Kidney (tissue), 13 donors: ENCODE measurements at regions not wholly inside any gene's neighbourhood (a gene's known extent, or its start where the extent isn't known, plus 50 kb on each side); places are given as distances from the start of the nearest gene placed in this dataset.

Experiments
- DNase-seq, 5 donors: peaks; one replicate each; pipeline ENCODE4 v3.0.0-alpha.2; 2013 to 2020
- FAIRE-seq: peaks from 2 replicates; lab custom pipeline; 2012; peaks lifted over from hg19 to GRCh38; lab: Jason Lieb, UNC
- H3K27ac ChIP-seq, 2 donors: one replicate each; pipeline ENCODE4 v1.7.0; 2013; ENCODE audit warnings: low read depth in 2 of 2, low read length in 2 of 2, inconsistent platforms in 1 of 2
- H3K27me3 ChIP-seq: one replicate; pipeline ENCODE4 v1.7.1; 2013; ENCODE audit warnings: low read length, inconsistent platforms; ENCODE audit not compliant: control insufficient read depth, insufficient read depth
- H3K36me3 ChIP-seq, 3 donors: one replicate each; pipeline versions ENCODE4 v1.7.0 to v1.7.1; 2013; ENCODE audit warnings: low read length in 3 of 3, control low read depth in 1 of 3, inconsistent platforms in 1 of 3; ENCODE audit not compliant: insufficient read depth in 3 of 3, control insufficient read depth in 2 of 3
- H3K4me1 ChIP-seq, 3 donors: one replicate each; pipeline versions ENCODE4 v1.7.0 to v1.7.1; 2013; ENCODE audit warnings: low read length in 3 of 3, inconsistent platforms in 1 of 3, low read depth in 1 of 3; ENCODE audit not compliant: control insufficient read depth in 2 of 3, insufficient read depth in 2 of 3
- H3K4me3 ChIP-seq, 3 donors: one replicate each; pipeline versions ENCODE4 v1.7.0 to v1.8.1; 2013; ENCODE audit warnings: low read length in 3 of 3, control low read depth in 1 of 3, inconsistent platforms in 1 of 3
- H3K9ac ChIP-seq, 3 donors: one replicate each; pipeline versions ENCODE4 v1.7.0 to v1.7.1; 2013; ENCODE audit warnings: low read length in 3 of 3, control low read depth in 1 of 3, inconsistent platforms in 1 of 3
- H3K9me3 ChIP-seq, 3 donors: one replicate each; pipeline versions ENCODE4 v1.7.0 to v1.7.1; 2013; ENCODE audit warnings: low read length in 3 of 3, control low read depth in 1 of 3, inconsistent platforms in 1 of 3; ENCODE audit not compliant: control insufficient read depth in 2 of 3, insufficient read depth in 1 of 3
- CTCF ChIP-seq: IDR thresholded peaks from 3 replicates; pipeline ENCODE4 v1.5.1; 2012; ENCODE audit warnings: mild to moderate bottlenecking, moderate library complexity, borderline replicate concordance; ENCODE audit not compliant: insufficient read depth; ENCODE audit errors: extremely low read depth
- intact Hi-C: fragments of 100-400 bp; cut with DNase I; formaldehyde crosslinking; loops from one replicate; pipeline ENCODE4 v1.11.1; 2022
- donor health status: control.
- donor health status: control.
- donor health status: control.
- donor health status: control.
- donor health status: control.
- donor health status: DM: yes; HTN: yes; CAD: no.
- donor health status: Normal renal cell carcinoma (clear cell type).

GRCh38 chr3:144221761-144222160 is 250.1 kb downstream of the DIPK2A start:
- no peaks in the 10 kb centered on the region for H3K9me3 ChIP-seq
- intact Hi-C loops = no loop called here
- H3K36me3 ChIP-seq = no peaks in the 10 kb centered on the region
- no peaks in the 10 kb centered on the region for H3K27me3 ChIP-seq
- no peak for FAIRE-seq
- H3K4me3 ChIP-seq = no peak overlapping the region
- DNase-seq = peak in 4 of 5 donors; percentile 29 to 81 (median 61)
- no peak overlapping the region for H3K9ac ChIP-seq
- no peak for TF ChIP-seq CTCF
- no peak overlapping the region for H3K27ac ChIP-seq
- H3K4me1 ChIP-seq = no peaks in the 10 kb centered on the region

- intact Hi-C loops = no loop called here
- Histone ChIP-seq H3K4me1 (no peaks in the 10 kb centered on the region), H3K36me3 (no peaks in the 10 kb centered on the region), H3K9ac (no peak overlapping the region), H3K27ac (no peak overlapping the region), H3K27me3 (no peaks in the 10 kb centered on the region), H3K9me3 (no peaks in the 10 kb centered on the region), H3K4me3 (no peak overlapping the region)
- DNase-seq (no peak), FAIRE-seq (no peak)
- no peak for TF ChIP-seq CTCF
These were observed 257.7 kb downstream of the DIPK2A start for GRCh38 chr3:144229330-144229729.

GRCh38 chr3:144229953-144230352 is 258.3 kb downstream of the DIPK2A start:
- no peak for TF ChIP-seq CTCF
- no peak for FAIRE-seq

GRCh38 chr3:144235489-144235888 is 263.9 kb downstream of the DIPK2A start:
- H3K27ac ChIP-seq = no peak overlapping the region
- H3K36me3 ChIP-seq = no peaks in the 10 kb centered on the region
- H3K27me3 ChIP-seq = no peaks in the 10 kb centered on the region
- H3K4me1 ChIP-seq = no peaks in the 10 kb centered on the region
- TF ChIP-seq CTCF = no peak
- intact Hi-C loops = no loop called here
- H3K4me3 ChIP-seq = no peak overlapping the region
- no peaks in the 10 kb centered on the region for H3K9me3 ChIP-seq
- no peak overlapping the region for H3K9ac ChIP-seq
- DNase-seq (no peak), FAIRE-seq (no peak)

More at GRCh38 chr3:144229953-144230352, 258.3 kb downstream of the DIPK2A start:
- intact Hi-C loops = no loop called here
- Histone ChIP-seq H3K27ac (no peak overlapping the region), H3K36me3 (no peaks in the 10 kb centered on the region), H3K4me3 (no peak overlapping the region), H3K9me3 (no peaks in the 10 kb centered on the region), H3K4me1 (no peaks in the 10 kb centered on the region), H3K27me3 (no peaks in the 10 kb centered on the region), H3K9ac (no peak overlapping the region)
- DNase-seq = no peak
